Islet of Langerhans (tissue), 1 donor: ENCODE measurements at regions not wholly inside any gene's neighbourhood (a gene's known extent, or its start where the extent isn't known, plus 50 kb on each side); places are given as distances from the start of the nearest gene placed in this dataset.
"Not testable (repeated sequence)": the region's sequence is repeated elsewhere in the genome, so short reads cannot be mapped to it uniquely, and the experiment has no call there.

ENCODE experiments used
- FAIRE-seq: peaks from one replicate; lab custom pipeline; 2011; peaks lifted over from hg19 to GRCh38; lab: Jason Lieb, UNC

- FAIRE-seq: no peak
Observed at GRCh38 chr6:22349051-22349450, 52.2 kb upstream of the PRL start.

GRCh38 chr6:22349528-22349927 is 52.7 kb upstream of the PRL start:
- no peak for FAIRE-seq

- no peak for FAIRE-seq
Observed at GRCh38 chr6:22350109-22350508, 53.3 kb upstream of the PRL start.

- FAIRE-seq: no peak
Observed at GRCh38 chr6:22353101-22353500, 56.3 kb upstream of the PRL start.

- FAIRE-seq: no peak
Observed at GRCh38 chr6:22356362-22356940, 59.6 kb upstream of the PRL start.

- no peak for FAIRE-seq
Observed at GRCh38 chr6:22357724-22358189, 60.9 kb upstream of the PRL start.

- no peak for FAIRE-seq
Observed at GRCh38 chr6:22361576-22361975, 64.7 kb upstream of the PRL start.

- FAIRE-seq: no peak
Observed at GRCh38 chr6:22362361-22362760, 65.5 kb upstream of the PRL start.

GRCh38 chr6:22363166-22363713 is 66.4 kb upstream of the PRL start:
- no peak for FAIRE-seq

- FAIRE-seq: no peak
Observed at GRCh38 chr6:22363714-22364239, 66.9 kb upstream of the PRL start.

- no peak for FAIRE-seq
Observed at GRCh38 chr6:22364306-22364705, 67.5 kb upstream of the PRL start.

- FAIRE-seq: no peak
Observed at GRCh38 chr6:22366214-22366613, 69.4 kb upstream of the PRL start.

- no peak for FAIRE-seq
Observed at GRCh38 chr6:22367346-22367745, 70.5 kb upstream of the PRL start.

- FAIRE-seq: no peak
Observed at GRCh38 chr6:22368794-22369193, 72.0 kb upstream of the PRL start.

GRCh38 chr6:22372922-22373321 is 76.1 kb upstream of the PRL start:
- FAIRE-seq: no peak

- FAIRE-seq: not testable (repeated sequence)
Observed at GRCh38 chr6:22374950-22375349, 78.1 kb upstream of the PRL start.

GRCh38 chr6:22376293-22376692 is 79.5 kb upstream of the PRL start:
- not testable (repeated sequence) for FAIRE-seq

GRCh38 chr6:22378536-22378935 is 81.7 kb upstream of the PRL start:
- not testable (repeated sequence) for FAIRE-seq

GRCh38 chr6:22380236-22380635 is 83.4 kb upstream of the PRL start:
- FAIRE-seq: no peak

GRCh38 chr6:22381845-22382544 is 85.2 kb upstream of the PRL start:
- FAIRE-seq: no peak

GRCh38 chr6:22383016-22383415 is 86.2 kb upstream of the PRL start:
- no peak for FAIRE-seq

GRCh38 chr6:22392711-22393110 is 95.9 kb upstream of the PRL start:
- no peak for FAIRE-seq

- no peak for FAIRE-seq
Observed at GRCh38 chr6:22394691-22395090, 97.9 kb upstream of the PRL start.

GRCh38 chr6:22399693-22400092 is 102.9 kb upstream of the PRL start:
- no peak for FAIRE-seq
